T-helper 9 cell (primary cell): ENCODE measurements at regions not wholly inside any gene's neighbourhood (a gene's known extent, or its start where the extent isn't known, plus 50 kb on each side); places are given as distances from the start of the nearest gene placed in this dataset.
"Not testable (repeated sequence)": the region's sequence is repeated elsewhere in the genome, so short reads cannot be mapped to it uniquely, and the experiment has no call there.

ENCODE experiments used
- DNase-seq: peaks from one replicate; pipeline ENCODE4 v3.0.0-alpha.2; 2020

DNA sequence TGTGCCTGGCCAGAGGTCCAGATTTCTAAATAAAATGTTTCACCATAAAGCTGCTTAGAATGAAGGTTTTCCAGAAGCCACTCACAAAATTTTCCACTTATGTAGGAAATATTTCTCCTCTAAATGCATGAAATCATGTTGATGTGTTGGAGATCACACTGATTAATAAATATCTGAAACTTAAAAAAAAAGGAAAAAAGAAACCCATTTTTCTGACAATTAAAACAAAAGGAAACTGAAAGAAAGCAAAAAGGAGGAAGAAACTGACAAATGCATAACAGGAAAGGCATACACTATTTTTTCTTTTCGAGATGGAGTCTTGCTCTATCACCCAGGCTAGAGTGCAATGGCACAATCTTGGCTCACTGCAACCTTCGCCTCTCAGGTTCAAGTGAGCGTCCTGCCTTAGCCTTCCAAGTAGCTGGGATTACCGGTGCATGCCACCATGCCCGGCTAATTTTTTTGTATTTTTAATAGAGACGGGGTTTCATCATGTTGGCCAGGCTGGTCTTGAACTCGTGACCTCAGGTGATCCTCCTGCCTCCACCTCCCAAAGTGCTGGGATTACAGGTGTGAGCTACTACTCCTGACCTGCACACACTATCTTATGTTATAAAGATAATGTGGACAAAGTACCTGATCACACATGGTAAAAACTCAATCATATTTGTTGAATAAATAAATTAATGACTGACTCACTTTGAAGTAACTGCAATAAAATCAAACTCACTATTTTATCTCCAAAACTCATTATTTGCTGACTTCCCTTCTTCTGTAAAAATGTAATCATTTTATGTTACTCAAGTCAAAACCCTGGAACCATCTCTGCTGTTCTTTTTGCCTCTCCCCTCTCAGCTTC lies 149.8 kb upstream of the NR5A2 start:
- no peak for DNase-seq

DNA sequence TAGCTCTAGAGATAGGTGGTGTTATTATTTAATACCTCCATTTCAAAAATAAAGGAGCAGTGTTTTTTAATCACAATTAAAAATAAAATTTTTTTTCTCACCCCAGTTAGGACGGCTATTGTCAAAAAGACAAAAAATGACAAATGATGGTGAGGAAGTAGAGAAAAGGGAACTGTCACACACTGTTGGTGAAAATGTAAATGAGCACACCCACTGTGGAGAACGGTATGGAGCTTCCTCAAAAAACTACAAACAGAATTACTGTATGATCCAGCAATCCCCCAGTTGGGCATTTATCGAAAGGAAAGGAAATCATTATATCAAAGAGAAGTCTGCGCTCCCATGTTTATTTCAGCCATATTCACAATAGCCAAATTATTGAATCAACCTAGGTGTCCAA lies 148.7 kb upstream of the NR5A2 start:
- DNase-seq = no peak

DNA sequence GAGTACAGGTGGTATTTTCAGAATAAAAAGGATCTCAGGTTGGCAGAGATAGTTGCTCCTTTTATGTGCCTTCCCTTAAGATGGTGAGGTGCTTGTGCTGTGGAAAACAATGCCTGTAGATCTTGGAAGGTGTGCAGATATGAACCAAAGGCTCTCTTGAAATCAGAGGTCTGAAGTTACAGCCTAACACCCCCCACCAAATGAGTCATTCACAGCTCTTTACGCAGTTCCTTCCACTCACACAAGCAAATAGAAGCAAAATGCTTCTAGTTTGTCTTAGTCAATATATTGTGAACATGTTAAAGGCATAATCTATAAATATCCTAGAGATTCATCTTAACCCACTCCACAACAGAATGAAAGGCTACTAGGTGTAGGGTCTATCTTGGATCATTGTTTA lies 128.9 kb upstream of the NR5A2 start:
- DNase-seq = no peak

DNA sequence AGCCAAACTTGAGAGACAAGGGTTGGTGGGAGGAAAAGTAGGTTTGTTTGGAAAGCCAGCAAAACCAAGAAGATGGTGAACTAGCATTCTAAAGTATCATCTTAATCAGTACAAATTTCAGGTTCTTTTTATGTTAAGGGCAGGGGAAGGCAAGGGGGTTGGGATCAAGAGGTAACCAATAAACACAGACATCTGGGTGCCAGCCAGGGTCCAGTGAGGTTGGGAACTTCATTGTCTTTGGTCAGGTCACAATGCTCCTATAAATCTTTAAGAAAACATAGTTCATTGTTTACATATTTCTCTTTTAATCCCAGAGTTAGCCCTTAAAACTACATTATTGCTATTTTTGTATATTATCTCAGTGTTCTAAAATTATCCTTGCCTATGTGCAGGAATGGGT lies 126.2 kb upstream of the NR5A2 start:
- DNase-seq = no peak

DNA sequence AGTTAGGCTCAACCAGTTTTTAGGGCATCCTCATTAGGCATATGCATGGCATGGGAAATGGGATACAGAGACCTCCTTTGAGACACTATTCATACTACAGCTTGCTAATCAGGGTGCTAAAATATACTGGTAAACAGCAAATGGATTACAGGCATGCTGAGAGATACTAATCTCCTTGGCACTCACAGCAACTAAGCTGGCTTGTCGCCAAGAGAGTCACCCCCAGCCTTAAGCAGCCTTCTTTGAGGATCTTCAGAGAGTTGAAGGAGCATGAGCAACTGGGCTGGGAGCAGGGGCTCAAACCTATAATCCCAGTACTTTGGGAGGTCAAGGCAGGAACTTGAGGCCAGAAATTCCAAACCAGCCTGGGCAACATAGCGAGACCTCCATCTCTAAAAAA lies 120.1 kb upstream of the NR5A2 start:
- no peak for DNase-seq

DNA sequence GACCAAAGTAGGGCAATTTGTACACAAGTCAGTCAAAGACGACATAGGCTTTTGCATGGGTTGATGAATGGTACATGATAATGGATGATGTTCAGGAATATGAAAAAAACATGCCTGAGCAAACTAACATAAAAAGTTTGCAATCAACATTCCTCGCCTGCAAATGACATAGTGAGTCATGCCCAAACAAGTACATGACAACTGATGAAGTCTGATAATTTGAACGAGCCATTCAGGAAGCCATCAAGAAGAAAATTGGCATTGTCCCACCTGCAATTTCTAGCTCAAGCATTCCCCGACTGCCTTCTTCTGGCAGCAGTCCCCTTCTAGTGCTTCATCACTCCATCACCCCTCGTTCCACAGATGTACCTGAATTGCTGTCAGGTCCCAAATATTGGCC lies 118.4 kb upstream of the NR5A2 start:
- DNase-seq = no peak

DNA sequence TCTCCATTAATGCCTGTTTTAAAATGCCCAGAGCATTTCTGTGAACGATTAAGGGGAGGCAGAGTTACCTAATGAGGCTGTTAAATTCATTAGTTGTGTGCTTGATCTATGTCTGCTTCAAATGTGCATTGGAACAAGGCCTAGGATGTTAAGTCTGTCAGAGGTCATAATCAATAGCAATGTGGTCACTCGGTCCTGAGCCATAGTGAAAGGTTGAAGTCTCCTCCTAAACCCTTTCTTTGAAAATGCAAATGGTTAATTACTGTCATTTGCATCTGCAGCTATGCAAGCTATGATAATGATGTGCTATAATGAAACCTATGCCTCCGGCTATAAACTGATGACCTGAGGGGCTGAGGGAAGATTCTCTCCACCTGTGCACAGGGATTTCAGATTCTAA lies 114.2 kb upstream of the NR5A2 start:
- no peak for DNase-seq

DNA sequence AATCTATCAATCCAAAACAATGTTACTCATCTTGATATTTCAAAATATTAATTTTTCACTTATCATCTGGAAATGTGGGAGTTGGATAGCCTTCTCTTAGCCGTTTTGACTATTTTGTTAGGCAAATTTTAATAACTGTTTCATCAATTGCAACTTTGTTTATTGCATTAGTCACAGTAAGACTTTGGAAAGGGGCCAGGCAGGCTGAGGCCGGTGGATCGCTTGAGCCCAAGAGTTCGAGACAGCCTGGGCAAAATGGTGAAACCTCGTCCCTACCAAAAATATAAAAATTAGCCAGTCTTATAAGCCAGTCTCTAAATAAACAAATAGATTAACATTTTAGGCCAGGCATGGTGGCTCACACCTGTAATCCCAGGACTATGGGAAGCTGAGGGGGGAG lies 113.0 kb upstream of the NR5A2 start:
- no peak for DNase-seq

DNA sequence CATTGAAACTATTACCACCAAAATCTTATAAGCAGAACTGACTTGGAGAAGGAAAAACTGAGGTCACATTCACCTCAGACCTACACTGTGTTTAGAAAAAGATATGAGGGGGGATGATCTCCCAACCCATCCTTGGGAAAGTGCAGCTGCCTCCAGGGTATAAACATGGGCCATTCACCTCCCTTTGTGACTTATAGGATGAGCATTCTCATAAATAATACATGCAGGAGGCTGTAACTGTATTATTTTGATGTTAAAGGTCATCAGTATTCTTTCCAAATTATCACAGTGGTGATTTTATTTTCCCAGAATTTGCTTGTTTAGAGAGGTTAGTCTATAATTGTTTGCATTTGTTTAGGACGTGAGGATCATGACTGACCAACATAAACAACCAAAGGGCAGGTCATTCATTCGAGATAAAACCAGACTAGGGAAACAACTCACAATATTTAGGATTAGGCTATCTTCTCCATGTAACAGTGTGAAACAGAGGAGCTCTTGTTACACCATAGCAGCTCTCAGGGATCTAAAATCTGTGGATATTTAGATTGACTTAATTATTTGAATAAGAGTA lies 109.2 kb upstream of the NR5A2 start:
- no peak for DNase-seq

DNA sequence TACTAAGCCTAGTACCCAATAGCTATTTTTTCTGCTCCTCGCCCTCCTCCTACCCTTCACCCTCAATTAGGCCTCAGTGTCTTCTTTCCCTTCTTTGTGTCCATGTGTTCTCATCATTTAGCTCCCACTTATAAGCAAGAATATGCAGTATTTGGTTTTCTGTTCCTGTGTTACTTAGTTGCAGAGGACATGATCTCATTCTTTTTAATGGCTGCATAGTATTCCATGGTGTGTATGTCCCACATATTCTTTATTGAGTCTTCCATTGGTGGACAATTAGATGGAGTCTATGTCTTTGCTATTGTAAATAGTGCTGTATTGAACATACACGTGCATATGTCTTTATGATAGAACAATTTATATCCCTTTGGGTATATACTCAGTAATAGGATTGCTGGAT lies 106.9 kb upstream of the NR5A2 start:
- no peak for DNase-seq

DNA sequence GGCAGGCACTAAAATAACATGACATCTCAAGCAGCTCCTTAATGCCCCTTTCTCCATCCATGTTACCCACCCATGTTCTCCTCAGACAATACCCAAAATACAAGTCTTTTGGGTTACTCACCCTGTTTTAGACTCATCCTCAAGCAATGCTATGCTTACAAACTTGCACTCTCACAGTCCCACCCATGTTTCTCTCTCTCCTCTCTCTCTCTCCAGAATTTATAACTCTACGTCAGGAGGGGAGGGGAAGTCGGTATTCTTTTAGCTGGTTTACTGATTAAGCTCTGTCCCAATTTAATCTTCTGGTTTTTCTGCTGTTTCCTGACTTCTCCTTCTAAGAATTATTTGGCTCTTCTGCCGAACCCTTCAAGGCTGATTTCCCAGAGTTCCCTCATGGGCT lies 98.0 kb upstream of the NR5A2 start:
- DNase-seq = no peak

DNA sequence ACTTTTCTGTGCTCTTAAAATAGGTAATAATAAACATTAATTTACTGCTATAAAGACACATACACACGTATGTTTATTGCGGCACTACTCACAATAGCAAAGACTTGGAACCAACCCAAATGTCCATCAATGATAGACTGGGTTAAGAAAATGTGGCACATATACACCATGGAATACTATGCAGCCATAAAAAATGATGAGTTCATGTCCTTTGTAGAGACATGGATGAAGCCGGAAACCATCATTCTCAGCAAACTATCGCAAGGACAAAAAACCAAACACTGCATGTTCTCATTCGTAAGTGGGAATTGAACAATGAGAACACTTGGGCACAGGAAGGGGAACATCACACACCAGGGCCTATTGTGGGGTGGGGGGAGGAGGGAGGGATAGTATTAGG lies 97.4 kb upstream of the NR5A2 start:
- not testable (repeated sequence) for DNase-seq

DNA sequence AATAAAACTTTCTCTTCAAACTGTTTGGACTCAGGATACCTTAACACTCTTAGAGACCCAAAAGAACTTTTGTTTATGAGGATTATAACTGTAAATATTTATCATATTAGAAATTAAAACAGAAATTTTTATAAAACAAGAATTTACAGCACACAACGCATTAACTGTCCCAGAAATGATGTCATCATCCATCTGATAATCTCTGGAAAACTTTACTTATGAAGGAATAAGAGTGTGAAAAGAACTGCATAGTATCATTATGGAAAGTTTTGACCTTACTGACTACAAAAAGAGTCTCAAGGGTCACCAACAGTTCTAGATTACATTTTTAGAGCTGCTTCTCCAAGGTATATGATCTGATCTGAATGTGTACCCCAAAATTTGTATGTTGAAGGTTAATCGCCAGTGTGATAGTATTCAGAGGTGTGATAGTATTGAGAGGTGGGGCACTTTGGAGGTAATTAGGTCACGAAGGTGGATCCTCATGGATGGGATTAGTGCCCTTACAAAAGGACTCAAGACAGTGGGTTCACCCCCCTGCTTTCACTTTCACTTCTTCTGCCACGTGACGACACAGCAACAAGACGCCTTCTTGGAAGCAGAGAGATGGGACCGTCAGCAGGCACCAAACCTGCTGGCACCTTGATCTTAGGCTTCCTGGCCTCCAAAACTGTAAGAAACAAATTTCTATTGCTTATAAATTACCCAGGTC lies 95.7 kb upstream of the NR5A2 start:
- no peak for DNase-seq

DNA sequence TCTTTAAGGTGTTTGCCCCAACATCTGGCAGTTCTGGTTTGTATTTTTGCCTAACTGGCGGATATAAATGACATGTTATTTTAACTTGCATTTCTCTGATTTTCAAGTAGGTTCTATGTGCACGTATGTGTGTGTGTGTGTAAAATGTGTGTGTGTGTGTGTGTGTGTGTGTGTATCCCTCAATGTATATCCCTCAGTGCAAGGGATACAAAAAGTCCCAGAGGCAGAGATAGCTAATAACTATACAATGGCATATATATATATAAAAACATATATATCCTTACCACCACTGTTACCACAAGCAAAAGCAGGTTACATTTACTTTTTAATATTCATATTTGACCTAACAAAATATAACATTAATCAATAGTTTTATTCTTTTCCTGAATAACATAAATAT lies 95.0 kb upstream of the NR5A2 start:
- no peak for DNase-seq

DNA sequence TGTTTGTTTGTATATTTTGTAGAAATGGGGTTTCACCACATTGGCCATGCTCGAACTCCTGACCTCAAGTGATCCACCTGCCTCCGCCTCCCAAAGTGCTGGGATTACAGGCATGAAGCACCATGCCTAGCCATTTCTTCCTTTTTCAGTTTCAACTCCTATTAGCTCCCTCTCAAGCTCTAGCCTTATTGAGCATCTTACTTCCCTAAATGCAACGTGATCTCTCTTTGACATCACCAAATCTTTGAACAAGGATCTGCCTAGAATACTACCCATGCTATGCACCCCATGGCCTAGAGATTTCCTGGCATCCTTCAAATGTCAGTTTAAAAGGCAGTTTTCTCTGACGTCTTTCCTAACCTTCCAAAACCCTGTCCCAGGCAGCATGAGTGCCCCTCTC lies 91.1 kb upstream of the NR5A2 start:
- DNase-seq = no peak

DNA sequence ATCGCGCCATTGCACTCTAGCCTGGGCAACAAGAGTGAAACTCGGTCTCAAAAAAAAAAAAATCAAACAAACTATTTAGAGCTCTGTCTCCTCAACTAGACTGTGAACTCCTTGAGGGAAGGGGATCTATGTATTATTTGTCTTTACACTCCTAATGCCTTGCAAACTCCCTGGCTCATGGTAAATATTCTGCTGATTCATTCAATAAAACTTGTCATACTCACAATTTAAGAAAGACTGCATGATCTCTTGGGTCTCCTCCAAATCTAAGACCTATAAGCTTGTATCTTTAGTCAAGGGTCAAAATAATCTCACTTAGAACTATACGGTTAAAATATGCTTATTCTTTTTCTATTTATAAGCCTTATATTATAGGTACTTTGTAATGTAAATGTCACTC lies 90.3 kb upstream of the NR5A2 start:
- no peak for DNase-seq

DNA sequence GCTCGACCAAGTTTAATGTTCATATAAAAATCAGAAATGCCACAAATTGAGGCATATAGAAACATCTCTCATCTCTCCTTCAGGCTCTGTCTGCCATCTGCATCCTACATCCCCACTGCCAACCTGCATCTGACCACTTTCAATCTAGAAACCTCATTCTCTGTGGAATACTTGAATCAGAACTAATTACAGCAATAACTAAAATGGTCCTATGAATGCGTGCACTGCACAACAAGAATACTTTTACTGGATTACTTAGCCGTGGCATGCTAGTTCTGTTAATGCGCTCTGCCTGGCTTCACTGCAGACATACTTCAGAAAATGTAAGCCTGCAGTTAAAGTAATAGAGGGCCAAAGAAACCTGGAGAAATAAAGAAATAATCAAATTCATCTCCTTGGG lies 89.8 kb upstream of the NR5A2 start:
- DNase-seq = no peak

DNA sequence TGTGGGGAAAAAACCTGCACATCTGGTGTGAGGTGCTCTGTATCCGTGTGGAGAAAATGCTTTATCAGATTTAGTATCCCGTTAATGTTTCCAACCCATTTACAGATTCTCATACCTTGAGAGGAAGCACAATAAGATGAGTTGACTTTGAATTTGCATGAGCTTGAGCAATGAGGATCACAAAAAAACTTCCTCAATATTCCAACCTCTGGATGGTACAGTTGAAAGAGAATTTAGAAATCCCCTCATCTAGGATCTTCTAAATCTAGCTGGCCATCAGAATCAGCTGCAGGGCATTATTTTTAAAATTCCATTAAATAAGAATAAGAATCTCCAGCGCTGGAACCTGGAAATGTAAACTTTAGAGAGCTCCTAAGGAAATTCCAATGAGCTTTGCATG lies 82.5 kb upstream of the NR5A2 start:
- DNase-seq = no peak

DNA sequence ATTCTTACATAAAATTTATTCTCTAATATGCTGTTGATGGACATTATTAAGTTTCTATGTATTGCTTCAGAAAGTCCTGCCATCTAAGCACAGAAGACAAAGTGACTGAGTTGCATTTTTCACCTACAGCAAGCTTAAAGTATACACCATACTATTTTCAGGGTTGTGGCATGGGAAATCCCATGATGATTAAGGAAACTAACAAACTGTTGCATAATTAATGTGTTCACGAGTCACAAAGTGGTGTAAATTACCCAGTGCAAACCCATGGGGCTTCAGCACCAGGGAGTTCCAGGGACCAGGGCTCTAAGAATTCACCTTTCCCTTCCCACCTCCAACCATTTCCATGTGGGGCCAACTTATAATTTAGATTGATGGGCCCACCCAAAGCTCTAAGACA lies 81.9 kb upstream of the NR5A2 start:
- DNase-seq = no peak

DNA sequence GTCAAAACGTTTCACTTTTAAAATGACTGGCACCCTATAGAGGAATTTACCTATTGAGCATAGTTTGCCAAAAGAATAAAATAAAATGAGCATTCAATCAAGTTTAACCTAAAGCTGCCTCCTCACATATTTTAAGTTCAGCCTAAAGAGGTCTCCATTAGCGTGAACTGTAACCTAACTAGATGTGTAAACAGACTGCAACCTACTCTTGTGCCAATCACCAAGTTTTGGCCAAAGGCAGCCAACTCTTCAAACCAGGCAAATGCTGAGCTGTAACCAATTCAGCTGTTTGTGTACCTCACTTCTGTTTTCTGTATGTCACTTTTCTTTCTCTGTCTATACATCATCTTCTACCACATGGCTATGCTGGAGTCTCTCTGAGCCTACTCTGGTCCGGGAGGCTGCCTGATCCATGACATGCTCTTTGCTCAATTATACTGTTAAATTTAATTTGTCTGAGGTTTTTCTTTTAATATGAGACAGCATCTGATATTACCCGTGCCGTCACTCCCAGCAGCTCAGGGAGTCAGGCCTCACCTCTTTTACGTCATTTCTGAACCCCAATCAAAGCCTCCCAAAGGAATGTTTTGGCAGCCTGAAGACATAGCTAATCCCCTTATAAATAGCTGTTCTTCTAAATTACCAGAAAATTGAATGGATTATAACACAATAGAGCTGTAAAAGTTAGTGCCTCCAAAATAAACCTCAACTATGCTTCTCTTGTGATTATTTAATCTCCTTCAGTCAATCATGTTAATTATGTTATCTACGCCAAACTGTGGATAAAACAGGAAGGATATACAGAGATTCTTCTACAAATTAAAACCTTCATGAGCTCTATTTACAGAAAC lies 81.0 kb upstream of the NR5A2 start:
- DNase-seq = no peak

DNA sequence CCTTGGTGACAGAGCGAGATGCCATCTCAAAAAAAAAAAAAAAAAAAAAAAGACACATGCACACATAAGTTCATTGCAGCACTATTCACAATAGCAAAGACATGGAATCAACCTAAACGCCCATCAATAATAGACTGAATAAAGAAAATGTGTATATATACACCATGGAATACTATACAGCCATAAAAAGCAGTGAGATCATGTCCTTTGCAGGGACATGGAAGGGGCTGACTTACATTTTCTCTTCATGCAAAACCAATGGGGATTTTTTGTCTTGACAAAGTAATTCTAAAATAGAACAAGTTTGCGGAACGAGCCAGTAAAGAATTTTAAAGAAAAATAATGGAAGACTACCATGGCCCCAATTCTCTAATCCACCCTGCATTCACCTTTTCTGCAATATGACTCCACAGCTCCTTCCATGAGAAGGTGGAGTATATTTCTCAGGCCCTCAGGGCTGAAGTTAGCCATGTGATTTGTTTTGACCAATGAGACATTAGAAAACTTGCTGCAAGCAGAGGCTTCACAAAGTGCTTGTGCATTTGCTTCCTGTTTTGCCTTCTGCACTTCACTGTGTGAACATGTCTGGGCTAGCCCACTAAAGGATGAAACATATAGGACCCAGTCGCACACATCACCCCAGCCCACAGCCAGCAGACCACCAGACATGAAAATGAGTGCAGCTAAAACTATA lies 78.8 kb upstream of the NR5A2 start:
- no peak for DNase-seq

DNA sequence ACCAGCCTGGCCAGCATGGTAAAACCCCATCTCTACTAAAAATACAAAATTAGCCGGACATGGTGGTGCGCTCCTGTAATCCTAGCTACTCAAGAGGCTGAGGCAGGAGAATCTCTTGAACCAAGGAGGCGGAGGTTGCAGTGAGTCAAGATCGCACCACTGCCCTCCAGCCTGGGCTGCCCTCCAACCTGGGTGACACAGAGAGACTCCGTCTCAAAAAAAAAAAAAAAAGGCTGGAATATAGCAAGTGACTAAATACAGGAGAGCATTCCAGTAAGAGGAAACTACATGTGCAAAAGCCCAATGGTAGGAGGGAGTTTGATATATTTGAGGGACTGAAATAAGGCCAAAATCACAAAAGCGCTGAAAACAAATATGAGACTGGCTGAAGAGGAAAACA lies 76.5 kb upstream of the NR5A2 start:
- not testable (repeated sequence) for DNase-seq

DNA sequence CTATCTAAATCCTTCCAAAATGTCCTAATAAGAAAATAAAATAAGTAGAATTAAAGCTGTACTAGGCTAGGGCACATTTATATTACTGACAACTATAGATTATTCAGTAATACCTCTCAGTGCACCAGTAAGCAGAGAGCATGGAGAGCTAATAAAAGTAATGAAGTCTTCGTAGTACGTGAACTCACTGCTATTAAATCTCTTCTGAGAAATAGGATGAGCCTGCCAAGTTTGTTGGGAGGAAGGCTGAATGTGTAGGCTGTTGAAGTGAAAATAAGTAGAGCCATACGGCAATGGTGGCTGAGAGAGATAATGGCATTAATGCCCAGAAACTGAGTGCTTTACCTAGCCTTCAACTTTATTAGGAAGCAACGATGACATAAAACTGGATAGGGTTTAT lies 73.9 kb upstream of the NR5A2 start:
- DNase-seq = no peak
